K562 (cell line): ENCODE measurements at regions not wholly inside any gene's neighbourhood (a gene's known extent, or its start where the extent isn't known, plus 50 kb on each side); places are given as distances from the start of the nearest gene placed in this dataset.
"Not testable (repeated sequence)": the region's sequence is repeated elsewhere in the genome, so short reads cannot be mapped to it uniquely, and the experiment has no call there.

Source experiments
- ATAC-seq: fragments of 200-7000 bp; cut with Tn5 transposase; 3 replicates; pipeline ENCODE4 v1.9.1; 2020; ENCODE audit warnings: moderate library complexity
- BruUV-seq: library from RNA; stranded (reverse); fragments of 400-500 nt; replicated peaks from 2 replicates; lab custom pipeline; 2021; lab: Mats Ljungman, UMichigan
- CTCF ChIA-PET: fragments of 300-600 bp; formaldehyde crosslinking; extraction: SDS; loops from one replicate; lab custom pipeline; 2021; ENCODE audit warnings: low intra/inter-chr PET ratio; lab: Yijun Ruan, JAX
- POLR2A ChIA-PET: fragments of 300-600, 350-650 bp; sonication (Branson Sonifier 250); formaldehyde crosslinking; extraction: SDS; loops from one replicate; lab custom pipeline; 2021; ENCODE audit warnings: antibody characterized with exemption, inconsistent platforms; lab: Yijun Ruan, JAX
- DNase-seq, 4 experiments: peaks; one replicate each; pipeline versions ENCODE4 v3.0.0 to v3.0.0-alpha.2; 2011 to 2018; ENCODE audit warnings: low spot score in 3 of 4, mixed read lengths in 3 of 4; ENCODE audit errors: extremely low read depth in 1 of 4
- FAIRE-seq: peaks from 2 replicates; lab custom pipeline; 2011; peaks lifted over from hg19 to GRCh38; lab: Jason Lieb, UNC
- H2AFZ ChIP-seq: 2 replicates; pipeline ENCODE4 v1.6.0; 2011; ENCODE audit warnings: low read depth, low read length, control low read depth, inconsistent platforms
- H3K27ac ChIP-seq: fragments of 200-600 bp; 3 replicates; pipeline ENCODE4 v1.8.0; 2011; ENCODE audit warnings: low read depth, mild to moderate bottlenecking, control low read depth, inconsistent platforms, low read length, moderate library complexity, mixed read lengths; ENCODE audit errors: extremely low read depth
- H3K27me3 ChIP-seq, 2 experiments: fragments of 300-600 bp in 1 of 2; 2 replicates in 1 of 2; 3 replicates in 1 of 2; pipeline versions ENCODE4 v1.6.0 to v1.8.0; 2011; ENCODE audit warnings: inconsistent platforms in 2 of 2, low read length in 2 of 2, mild to moderate bottlenecking in 1 of 2, mixed read lengths in 1 of 2, moderate library complexity in 1 of 2; ENCODE audit not compliant: control insufficient read depth in 2 of 2, insufficient read depth in 2 of 2
- H3K36me3 ChIP-seq: fragments of 300-600 bp; 3 replicates; pipeline ENCODE4 v1.8.0; 2011; ENCODE audit warnings: mild to moderate bottlenecking, low read length, inconsistent platforms; ENCODE audit not compliant: control insufficient read depth, insufficient read depth
- H3K4me1 ChIP-seq, 2 experiments: fragments of 200-600 bp in 1 of 2; replicated peaks in 1 of 2; 2 replicates in 1 of 2; 3 replicates in 1 of 2; pipeline versions ENCODE4 v1.5.1 to v1.8.0; 2011; ENCODE audit warnings: inconsistent platforms in 2 of 2, low read length in 2 of 2, mild to moderate bottlenecking in 1 of 2, mixed read lengths in 1 of 2, moderate library complexity in 1 of 2; ENCODE audit not compliant: control insufficient read depth in 2 of 2, insufficient read depth in 2 of 2
- H3K4me2 ChIP-seq: 2 replicates; pipeline ENCODE4 v1.6.1; 2011; ENCODE audit warnings: low read length, control low read depth, inconsistent platforms, mixed read lengths; ENCODE audit not compliant: insufficient read depth
- H3K4me3 ChIP-seq: fragments of 200-600 bp; sonication (generic), shearing (Covaris generic); 2 replicates; pipeline ENCODE4 v1.5.1; 2016; ENCODE audit warnings: control low read depth, inconsistent platforms
- H3K79me2 ChIP-seq: fragments of 200-600 bp; 3 replicates; pipeline ENCODE4 v1.8.0; 2011; ENCODE audit warnings: low read length, inconsistent platforms; ENCODE audit not compliant: control insufficient read depth, insufficient read depth
- H3K9ac ChIP-seq, 2 experiments: 2 replicates each; pipeline versions ENCODE4 v1.6.0 to v1.6.1; 2011; ENCODE audit warnings: low read depth in 2 of 2, low read length in 2 of 2, control low read depth in 1 of 2, inconsistent platforms in 1 of 2, mild to moderate bottlenecking in 1 of 2, mixed read lengths in 1 of 2; ENCODE audit not compliant: insufficient read depth in 1 of 2
- H3K9me1 ChIP-seq: one replicate; pipeline ENCODE4 v1.6.0; 2011; ENCODE audit warnings: inconsistent platforms, mild to moderate bottlenecking, low read length, moderate library complexity; ENCODE audit not compliant: control insufficient read depth, insufficient read depth
- H3K9me3 ChIP-seq: replicated peaks from 2 replicates; pipeline ENCODE4 v1.5.1; 2011; ENCODE audit warnings: low read depth, low read length, inconsistent platforms; ENCODE audit not compliant: control insufficient read depth, insufficient read depth
- H4K20me1 ChIP-seq: replicated peaks from 2 replicates; pipeline ENCODE4 v1.6.1; 2011; ENCODE audit warnings: low read length, inconsistent platforms, mixed read lengths; ENCODE audit not compliant: control insufficient read depth, insufficient read depth
- DPF2 ChIP-seq: fragments of 450-650 bp; IDR thresholded peaks from 2 replicates; pipeline ENCODE4 v1.6.1; 2016
- ZNF197 ChIP-seq: fragments of 200-800 bp; sonication (Bioruptor generic); IDR thresholded peaks from 2 replicates; pipeline ENCODE4 v1.6.1; 2016; ENCODE audit warnings: low read depth, missing genetic modification characterization, missing compliant biosample characterization
- ZSCAN29 ChIP-seq: fragments of 450-650 bp; IDR thresholded peaks from 2 replicates; pipeline ENCODE4 v1.6.1; 2017
- WGBS: fragments of 100-300 bp; shearing (Covaris generic); methylation state at CpG from one replicate; pipeline ENCODE4 v1.1.6; 2016; ENCODE audit warnings: low coverage, mixed read lengths; ENCODE audit not compliant: insufficient coverage; ENCODE audit errors: missing lambda C conversion rate; 5-methylcytosine and 5-hydroxymethylcytosine counted together
- in situ Hi-C: fragments of 300-500 bp; cut with MboI; formaldehyde crosslinking; loops from 4 replicates; pipeline ENCODE4 v1.15.0; 2018; ENCODE audit warnings: inconsistent platforms, mixed read lengths
- intact Hi-C: fragments of 100-400 bp; cut with micrococcal nuclease; formaldehyde crosslinking; loops from 2 replicates; pipeline ENCODE4 v1.14.2; 2022

DNA sequence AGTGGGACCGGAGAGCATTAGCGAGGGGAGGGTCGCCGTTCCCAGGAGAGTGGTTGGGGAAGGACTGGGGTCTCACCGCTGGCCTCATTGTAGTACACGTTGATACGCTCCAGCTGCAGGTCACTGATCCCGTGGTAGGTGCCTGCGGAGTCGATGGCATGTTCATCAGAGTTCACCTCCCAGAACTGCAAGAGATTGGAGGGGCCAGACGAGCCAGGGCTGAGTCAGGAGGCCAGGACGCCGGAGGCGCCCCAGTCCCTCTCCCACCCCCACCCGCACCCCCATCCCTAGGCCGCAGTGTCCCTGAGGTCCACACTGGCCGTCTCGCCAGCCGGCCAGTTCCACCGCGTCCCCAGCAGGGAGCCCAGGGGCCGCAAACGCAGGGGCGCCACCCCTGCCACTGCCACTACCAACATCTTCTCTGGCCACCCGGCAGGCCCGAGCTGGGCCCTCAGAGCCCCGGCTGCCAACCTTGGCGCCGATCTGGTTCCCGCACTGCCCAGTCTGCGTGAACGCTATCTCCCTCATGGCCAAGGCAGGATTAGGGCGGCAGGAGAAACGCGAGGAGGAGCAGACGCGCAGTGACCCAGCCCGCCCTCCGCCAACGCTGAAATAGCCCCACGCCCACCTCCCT lies 144.2 kb downstream of the ALG10 start:
- ChIA-PET CTCF (no interaction called here), POLR2A (interaction anchor here (0.6 kb wide), 1 partner anchor 28 kb away, joined by 3 read pairs; no protein-coding TSS in a partner anchor)
- FAIRE-seq (no peak), ATAC-seq (no peak), DNase-seq (no peak)
- no peaks in the 10 kb centered on the region; a peak in 1 of 5 replicates for H3K4me1 ChIP-seq
- H3K4me2 ChIP-seq, result no peak overlapping the region
- in situ Hi-C loops, result no loop called here
- H3K27ac ChIP-seq, result no peak overlapping the region
- intact Hi-C loops, result no loop called here
- WGBS, result 38% methylated on average over 39 of the region's 41 CpGs
- no TSS peak for BruUV-seq
- H3K9me3 ChIP-seq, result no peaks in the 10 kb centered on the region
- no peaks in the 10 kb centered on the region for H3K79me2 ChIP-seq
- H2AFZ ChIP-seq, result no peak overlapping the region
- TF ChIP-seq ZSCAN29, result no peak
- TF ChIP-seq ZNF197, result no peak
- no peak for TF ChIP-seq DPF2
- no peaks in the 10 kb centered on the region for H3K9me1 ChIP-seq
- H3K36me3 ChIP-seq, result no peaks in the 10 kb centered on the region
- no peak overlapping the region for H3K4me3 ChIP-seq
- no peak overlapping the region for H3K9ac ChIP-seq
- no peaks in the 10 kb centered on the region for H3K27me3 ChIP-seq
- no peaks in the 10 kb centered on the region for H4K20me1 ChIP-seq

DNA sequence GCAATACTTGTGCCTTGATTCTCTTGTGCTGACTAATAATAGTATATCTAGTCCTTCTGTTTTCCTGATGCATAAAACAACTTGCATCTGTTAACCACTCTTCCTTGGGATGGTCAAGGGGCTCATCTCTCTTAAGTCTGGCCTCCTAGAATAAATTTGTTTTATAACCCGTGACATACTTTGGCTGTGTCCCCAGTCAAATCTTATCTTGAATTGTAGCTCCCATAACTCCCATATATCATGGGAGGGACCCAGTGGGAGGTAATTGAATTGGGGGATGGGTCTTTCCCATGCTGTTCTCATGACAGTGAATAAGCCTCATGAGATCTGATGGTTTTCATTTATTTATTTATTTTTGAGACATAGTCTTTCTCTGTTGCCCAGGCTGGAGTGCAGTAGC lies 146.2 kb downstream of the ALG10 start:
- H4K20me1 ChIP-seq, H3K4me1 ChIP-seq, H3K9ac ChIP-seq, H3K4me2 ChIP-seq, H3K36me3 ChIP-seq, H3K27ac ChIP-seq, H3K9me1 ChIP-seq, H3K4me3 ChIP-seq, in situ Hi-C loops, BruUV-seq, CTCF ChIA-PET, ATAC-seq, FAIRE-seq, intact Hi-C loops, POLR2A ChIA-PET, DNase-seq, H3K79me2 ChIP-seq, H3K27me3 ChIP-seq, H2AFZ ChIP-seq, H3K9me3 ChIP-seq: not testable (repeated sequence)
- 0% methylated on average over 1 of the region's 1 CpG for WGBS
